CD4-positive, alpha-beta memory T cell (primary cell): ENCODE measurements at regions not wholly inside any gene's neighbourhood (a gene's known extent, or its start where the extent isn't known, plus 50 kb on each side); places are given as distances from the start of the nearest gene placed in this dataset.

ENCODE experiments used
- CTCF ChIA-PET: fragments of 350-600 bp; sonication (Branson Sonifier 250); formaldehyde crosslinking; loops from one replicate; lab custom pipeline; 2021; ENCODE audit warnings: inconsistent platforms; ENCODE audit not compliant: partially characterized antibody; lab: Charles Lee
- POLR2A ChIA-PET: fragments of 350-600 bp; sonication (Branson Sonifier 250); formaldehyde crosslinking; loops from one replicate; lab custom pipeline; 2021; ENCODE audit not compliant: partially characterized antibody; lab: Charles Lee
- DNase-seq, 5 donors: peaks; one replicate each; pipeline versions ENCODE4 v3.0.0 to v3.0.0-alpha.2; 2020 to 2022; ENCODE audit warnings: mixed read lengths in 1 of 5
- H3K27ac ChIP-seq: one replicate; pipeline ENCODE4 v1.7.0; 2013; ENCODE audit warnings: low read depth, low read length
- H3K27me3 ChIP-seq: 2 replicates; pipeline ENCODE4 v1.7.0; 2013; ENCODE audit warnings: mild to moderate bottlenecking, low read length, moderate library complexity; ENCODE audit not compliant: insufficient read depth
- H3K36me3 ChIP-seq: 2 replicates; pipeline ENCODE4 v1.7.0; 2013; ENCODE audit warnings: mild to moderate bottlenecking, low read length, moderate library complexity; ENCODE audit not compliant: insufficient read depth
- H3K4me1 ChIP-seq: 2 replicates; pipeline ENCODE4 v1.7.0; 2013; ENCODE audit warnings: mild to moderate bottlenecking, low read length, moderate library complexity; ENCODE audit not compliant: insufficient read depth
- H3K4me3 ChIP-seq, 2 donors: one replicate each; pipeline ENCODE4 v1.7.0; 2013; ENCODE audit warnings: low read length in 2 of 2, mild to moderate bottlenecking in 1 of 2
- H3K9me3 ChIP-seq, 2 donors: one replicate each; pipeline ENCODE4 v1.7.0; 2013; ENCODE audit warnings: low read length in 2 of 2, control low read depth in 1 of 2; ENCODE audit not compliant: control insufficient read depth in 1 of 2
- H3K27ac Mint-ChIP-seq, 7 donors: one replicate each; pipeline ENCODE4 v1.8.0; 2020 to 2021; ENCODE audit warnings: mixed read lengths in 7 of 7, mild to moderate bottlenecking in 6 of 7, inconsistent platforms in 3 of 7, moderate library complexity in 3 of 7
- H3K27me3 Mint-ChIP-seq, 2 donors: one replicate each; pipeline ENCODE4 v1.8.0; 2020 to 2021; ENCODE audit warnings: mixed read lengths in 2 of 2
- H3K36me3 Mint-ChIP-seq, 2 donors: one replicate each; pipeline ENCODE4 v1.8.0; 2020 to 2021; ENCODE audit warnings: mixed read lengths in 2 of 2, inconsistent platforms in 1 of 2, mild to moderate bottlenecking in 1 of 2
- H3K4me1 Mint-ChIP-seq, 4 donors: one replicate each; pipeline ENCODE4 v1.8.0; 2020 to 2021; ENCODE audit warnings: mixed read lengths in 4 of 4, mild to moderate bottlenecking in 1 of 4
- H3K4me3 Mint-ChIP-seq, 8 donors: one replicate each; pipeline ENCODE4 v1.8.0; 2020 to 2021; ENCODE audit warnings: mixed read lengths in 8 of 8, mild to moderate bottlenecking in 7 of 8, moderate library complexity in 6 of 8, inconsistent platforms in 3 of 8
- H3K9me3 Mint-ChIP-seq, 8 donors: one replicate each; pipeline ENCODE4 v1.8.0; 2020 to 2021; ENCODE audit warnings: mixed read lengths in 8 of 8, mild to moderate bottlenecking in 5 of 8, inconsistent platforms in 3 of 8, moderate library complexity in 1 of 8
- intact Hi-C: fragments of 100-400 bp; cut with micrococcal nuclease; formaldehyde crosslinking; loops from one replicate; pipeline ENCODE4 v1.15.1; 2023

DNA sequence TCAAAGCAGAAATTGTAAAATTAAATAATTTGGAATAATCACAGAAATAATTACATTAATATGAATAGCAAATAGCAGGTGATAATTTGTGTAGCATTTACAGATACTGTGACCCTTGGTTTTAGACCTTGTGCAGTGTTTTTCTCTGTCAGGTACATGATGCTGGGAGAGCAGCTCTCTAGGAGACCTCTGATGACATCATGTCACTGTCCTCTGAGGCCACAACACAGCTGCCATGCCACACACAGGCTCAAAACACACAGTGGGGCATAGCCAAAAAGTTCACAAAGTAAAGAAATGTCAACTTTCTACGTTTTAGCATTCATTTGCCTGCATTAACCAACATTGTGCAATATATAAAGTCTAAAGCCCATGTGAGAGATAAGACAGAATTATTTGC is 71.8 kb upstream of the ZBTB20 start:
- Mint-ChIP-seq H3K4me1 (no peaks in the 10 kb centered on the region), H3K36me3 (peaks cover 0 to 3% of the 10 kb centered on the region in 2 donors), H3K27me3 (peaks cover 3 to 6% of the 10 kb centered on the region in 2 donors), H3K27ac (no peak overlapping the region), H3K4me3 (no peak overlapping the region), H3K9me3 (peaks cover 0 to 3% (median under 1%) of the 10 kb centered on the region in 8 donors)
- H3K36me3 ChIP-seq = no peaks in the 10 kb centered on the region
- no peaks in the 10 kb centered on the region for H3K9me3 ChIP-seq
- CTCF ChIA-PET = interaction anchor here (2.3 kb wide), 1 partner anchor 565 kb away, joined by 11 read pairs; no protein-coding TSS in a partner anchor
- H3K4me1 ChIP-seq = no peaks in the 10 kb centered on the region
- POLR2A ChIA-PET = no interaction called here
- intact Hi-C loops = no loop called here
- H3K4me3 ChIP-seq = no peak overlapping the region
- H3K27ac ChIP-seq = no peak overlapping the region
- H3K27me3 ChIP-seq = no peaks in the 10 kb centered on the region
- DNase-seq = no peak

DNA sequence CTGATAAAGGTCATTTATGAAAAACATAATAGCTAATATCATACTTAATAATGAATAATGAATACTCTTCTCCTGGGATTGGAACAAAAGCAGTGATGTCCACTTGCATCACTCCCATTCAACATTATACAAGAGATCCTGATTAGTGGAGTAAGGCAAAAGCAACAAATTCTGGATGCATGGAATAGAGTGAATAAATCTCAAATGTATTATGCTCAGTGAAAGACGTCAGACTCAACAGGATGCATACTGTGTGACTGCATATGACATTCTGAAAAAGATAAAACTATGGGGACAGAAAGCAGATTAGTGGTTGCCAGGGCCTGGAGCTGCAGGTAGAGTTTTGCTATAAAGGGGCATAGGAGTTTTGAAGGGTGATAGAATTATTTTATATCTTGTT is 77.6 kb upstream of the ZBTB20 start:
- H3K9me3 Mint-ChIP-seq = peaks cover 0 to 1% (median 0%) of the 10 kb centered on the region in 8 donors
- H3K4me3 ChIP-seq = no peak overlapping the region
- POLR2A ChIA-PET = no interaction called here
- intact Hi-C loops = no loop called here
- H3K27me3 Mint-ChIP-seq = peaks cover 0 to 6% of the 10 kb centered on the region in 2 donors
- no peaks in the 10 kb centered on the region for H3K4me1 Mint-ChIP-seq
- H3K27ac ChIP-seq = no peak overlapping the region
- no peaks in the 10 kb centered on the region for H3K9me3 ChIP-seq
- DNase-seq = no peak
- no peaks in the 10 kb centered on the region for H3K36me3 ChIP-seq
- no peak overlapping the region for H3K27ac Mint-ChIP-seq
- H3K4me1 ChIP-seq = no peaks in the 10 kb centered on the region
- no peak overlapping the region for H3K4me3 Mint-ChIP-seq
- no peaks in the 10 kb centered on the region for H3K36me3 Mint-ChIP-seq
- CTCF ChIA-PET = no interaction called here
- no peaks in the 10 kb centered on the region for H3K27me3 ChIP-seq

DNA sequence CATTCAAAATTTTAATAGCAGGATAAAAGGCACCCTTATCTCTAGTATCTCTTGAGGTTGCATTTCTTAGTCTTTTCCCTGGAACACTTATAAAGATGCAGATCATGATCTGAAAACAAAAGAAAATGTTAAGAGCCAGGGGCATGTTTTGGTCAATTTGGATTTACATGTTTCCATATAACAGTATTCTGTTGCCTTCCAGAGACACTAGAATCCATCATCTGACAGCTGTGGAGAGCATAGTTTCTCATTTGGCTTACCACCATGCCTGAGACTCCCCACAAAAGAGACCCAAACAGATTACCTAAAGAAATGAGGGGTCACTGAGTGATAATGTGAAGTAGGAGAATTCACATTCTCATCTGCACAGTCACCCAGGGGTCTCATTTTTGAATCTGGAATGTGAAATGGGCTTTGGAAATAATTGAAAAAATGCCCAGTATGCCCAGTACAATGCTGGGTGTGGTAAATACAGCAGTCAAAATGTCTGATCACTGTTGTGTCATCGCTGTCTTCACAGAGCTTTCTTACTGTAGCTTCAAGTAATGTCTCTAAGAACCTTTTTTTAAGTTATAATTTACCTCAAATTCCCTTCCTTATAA is 79.9 kb upstream of the ZBTB20 start:
- no peaks in the 10 kb centered on the region for H3K36me3 Mint-ChIP-seq
- CTCF ChIA-PET = no interaction called here
- no peak overlapping the region for H3K4me3 Mint-ChIP-seq
- H3K27me3 Mint-ChIP-seq = no peaks in the 10 kb centered on the region
- no peak overlapping the region for H3K27ac ChIP-seq
- no peaks in the 10 kb centered on the region for H3K9me3 Mint-ChIP-seq
- POLR2A ChIA-PET = no interaction called here
- intact Hi-C loops = no loop called here
- H3K27ac Mint-ChIP-seq = no peak overlapping the region
- H3K4me1 ChIP-seq = no peaks in the 10 kb centered on the region
- no peaks in the 10 kb centered on the region for H3K36me3 ChIP-seq
- no peaks in the 10 kb centered on the region for H3K27me3 ChIP-seq
- H3K4me1 Mint-ChIP-seq = no peaks in the 10 kb centered on the region
- H3K4me3 ChIP-seq = no peak overlapping the region
- DNase-seq = no peak
- no peaks in the 10 kb centered on the region for H3K9me3 ChIP-seq

- Mint-ChIP-seq H3K36me3 (no peaks in the 10 kb centered on the region), H3K4me3 (no peak overlapping the region), H3K9me3 (no peaks in the 10 kb centered on the region), H3K27me3 (no peaks in the 10 kb centered on the region), H3K27ac (no peak overlapping the region), H3K4me1 (no peaks in the 10 kb centered on the region)
- no peak for DNase-seq
- no peaks in the 10 kb centered on the region for H3K9me3 ChIP-seq
- POLR2A ChIA-PET = no interaction called here
- CTCF ChIA-PET = no interaction called here
- H3K4me1 ChIP-seq = no peaks in the 10 kb centered on the region
- H3K4me3 ChIP-seq = no peak overlapping the region
- no peaks in the 10 kb centered on the region for H3K27me3 ChIP-seq
- no peak overlapping the region for H3K27ac ChIP-seq
- no peaks in the 10 kb centered on the region for H3K36me3 ChIP-seq
- intact Hi-C loops = no loop called here
These were observed 80.4 kb upstream of the ZBTB20 start for GRCh38 chr3:115227461-115227860.

- Histone ChIP-seq H3K4me3 (no peak overlapping the region), H3K27ac (no peak overlapping the region), H3K9me3 (no peaks in the 10 kb centered on the region), H3K4me1 (no peaks in the 10 kb centered on the region), H3K36me3 (no peaks in the 10 kb centered on the region), H3K27me3 (no peaks in the 10 kb centered on the region)
- H3K27me3 Mint-ChIP-seq = no peaks in the 10 kb centered on the region
- no peak overlapping the region for H3K27ac Mint-ChIP-seq
- ChIA-PET CTCF (no interaction called here), POLR2A (no interaction called here)
- intact Hi-C loops = no loop called here
- H3K4me1 Mint-ChIP-seq = no peaks in the 10 kb centered on the region
- H3K9me3 Mint-ChIP-seq = no peaks in the 10 kb centered on the region
- no peak overlapping the region for H3K4me3 Mint-ChIP-seq
- H3K36me3 Mint-ChIP-seq = no peaks in the 10 kb centered on the region
- no peak for DNase-seq
These were observed 81.2 kb upstream of the ZBTB20 start for GRCh38 chr3:115228266-115228665.

GRCh38 chr3:115232167-115232566 is 85.1 kb upstream of the ZBTB20 start:
- Mint-ChIP-seq H3K27ac (no peak overlapping the region), H3K9me3 (no peaks in the 10 kb centered on the region), H3K4me3 (no peak overlapping the region), H3K4me1 (no peaks in the 10 kb centered on the region), H3K27me3 (no peaks in the 10 kb centered on the region), H3K36me3 (no peaks in the 10 kb centered on the region)
- Histone ChIP-seq H3K27ac (no peak overlapping the region), H3K36me3 (no peaks in the 10 kb centered on the region), H3K9me3 (no peaks in the 10 kb centered on the region), H3K27me3 (no peaks in the 10 kb centered on the region), H3K4me3 (no peak overlapping the region), H3K4me1 (no peaks in the 10 kb centered on the region)
- DNase-seq = no peak
- intact Hi-C loops = no loop called here
- ChIA-PET CTCF (no interaction called here), POLR2A (no interaction called here)

- Mint-ChIP-seq H3K4me1 (no peaks in the 10 kb centered on the region), H3K27me3 (no peaks in the 10 kb centered on the region), H3K4me3 (no peak overlapping the region), H3K9me3 (no peaks in the 10 kb centered on the region), H3K36me3 (no peaks in the 10 kb centered on the region), H3K27ac (no peak overlapping the region)
- Histone ChIP-seq H3K4me1 (no peaks in the 10 kb centered on the region), H3K4me3 (no peak overlapping the region), H3K9me3 (no peaks in the 10 kb centered on the region), H3K36me3 (no peaks in the 10 kb centered on the region), H3K27me3 (no peaks in the 10 kb centered on the region), H3K27ac (no peak overlapping the region)
- intact Hi-C loops = no loop called here
- POLR2A ChIA-PET = no interaction called here
- DNase-seq = no peak
- CTCF ChIA-PET = no interaction called here
These were observed 85.9 kb upstream of the ZBTB20 start for GRCh38 chr3:115233021-115233420.

DNA sequence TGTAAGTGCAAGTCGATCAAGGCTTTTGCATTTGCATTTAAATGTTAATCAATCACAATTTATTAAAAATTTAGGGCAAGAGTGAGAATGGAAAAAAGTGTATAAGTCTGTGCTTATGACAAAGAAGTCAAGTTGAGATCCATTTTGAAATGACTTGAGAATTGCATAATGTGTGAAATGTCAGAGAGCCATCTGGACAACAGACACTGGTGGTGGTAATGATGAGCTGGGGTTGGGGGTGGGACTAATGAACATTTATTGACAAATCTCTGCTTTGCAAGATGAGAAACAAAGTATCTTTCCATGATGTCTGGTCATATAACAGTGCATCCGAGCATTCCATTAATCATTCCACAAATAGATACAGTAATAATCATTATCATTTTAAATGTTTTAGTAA is 89.4 kb upstream of the ZBTB20 start:
- Mint-ChIP-seq H3K9me3 (no peaks in the 10 kb centered on the region), H3K4me1 (no peaks in the 10 kb centered on the region), H3K36me3 (peaks cover 0 to under 1% of the 10 kb centered on the region in 2 donors), H3K27ac (no peak overlapping the region), H3K4me3 (no peak overlapping the region), H3K27me3 (no peaks in the 10 kb centered on the region)
- no peak for DNase-seq
- Histone ChIP-seq H3K4me1 (no peaks in the 10 kb centered on the region), H3K9me3 (no peaks in the 10 kb centered on the region), H3K27ac (no peak overlapping the region), H3K36me3 (no peaks in the 10 kb centered on the region), H3K27me3 (no peaks in the 10 kb centered on the region), H3K4me3 (no peak overlapping the region)
- intact Hi-C loops = no loop called here
- ChIA-PET CTCF (interaction anchor here (1.4 kb wide), 1 partner anchor 578 kb away, joined by 3 read pairs; no protein-coding TSS in a partner anchor), POLR2A (no interaction called here)
